Endodermal cell (in vitro differentiated cells): ENCODE measurements at regions not wholly inside any gene's neighbourhood (a gene's known extent, or its start where the extent isn't known, plus 50 kb on each side); places are given as distances from the start of the nearest gene placed in this dataset.

ENCODE experiments used
- DNase-seq: peaks from one replicate; pipeline ENCODE4 v3.0.0-alpha.2; 2017
- H3K27ac ChIP-seq: 2 replicates; pipeline ENCODE4 v1.5.1; 2013; ENCODE audit warnings: mild to moderate bottlenecking, low read depth, low read length, moderate library complexity
- H3K27me3 ChIP-seq: 2 replicates; pipeline ENCODE4 v1.6.1; 2013; ENCODE audit warnings: mild to moderate bottlenecking, low read length, moderate library complexity; ENCODE audit not compliant: insufficient read depth, control insufficient read depth, poor library complexity, severe bottlenecking
- H3K36me3 ChIP-seq: 2 replicates; pipeline ENCODE4 v1.7.0; 2013; ENCODE audit warnings: mild to moderate bottlenecking, low read length, moderate library complexity; ENCODE audit not compliant: control insufficient read depth, insufficient read depth
- H3K4me1 ChIP-seq: one replicate; pipeline ENCODE4 v1.7.0; 2013; ENCODE audit warnings: low read length; ENCODE audit not compliant: control insufficient read depth, insufficient read depth
- H3K4me3 ChIP-seq: 2 replicates; pipeline ENCODE4 v1.5.1; 2013; ENCODE audit warnings: mild to moderate bottlenecking, low read length, moderate library complexity
- H3K9ac ChIP-seq: 2 replicates; pipeline ENCODE4 v1.6.1; 2013; ENCODE audit warnings: mild to moderate bottlenecking, low read length, moderate library complexity; ENCODE audit not compliant: poor library complexity, severe bottlenecking; ENCODE audit errors: extremely low read depth
- H3K9me3 ChIP-seq: 2 replicates; pipeline ENCODE4 v1.6.1; 2013; ENCODE audit warnings: mild to moderate bottlenecking, low read length, moderate library complexity; ENCODE audit not compliant: control insufficient read depth
- H3K27ac Mint-ChIP-seq: 2 replicates; pipeline ENCODE4 v1.8.0; 2020; ENCODE audit warnings: mixed read lengths
- H3K27me3 Mint-ChIP-seq: 2 replicates; pipeline ENCODE4 v1.8.0; 2021; ENCODE audit warnings: mild to moderate bottlenecking, mixed read lengths; ENCODE audit not compliant: insufficient read depth
- H3K36me3 Mint-ChIP-seq: 2 replicates; pipeline ENCODE4 v1.8.0; 2020; ENCODE audit warnings: low read depth, mixed read lengths
- H3K4me1 Mint-ChIP-seq: 2 replicates; pipeline ENCODE4 v1.8.0; 2020; ENCODE audit warnings: mixed read lengths
- H3K4me3 Mint-ChIP-seq: 2 replicates; pipeline ENCODE4 v1.8.0; 2020; ENCODE audit warnings: mild to moderate bottlenecking, moderate library complexity, mixed read lengths
- H3K9me3 Mint-ChIP-seq: 2 replicates; pipeline ENCODE4 v1.8.0; 2020; ENCODE audit warnings: mild to moderate bottlenecking, mixed read lengths
- CTCF ChIP-seq: fragments of 200-600 bp; sonication (generic); conservative IDR thresholded peaks from 2 replicates; pipeline ENCODE4 v1.5.0; 2021; ENCODE audit warnings: antibody characterized with exemption, mild to moderate bottlenecking
- WGBS, 2 experiments: methylation state at CpG; one replicate each; pipeline versions ENCODE4 v1.1.5 to v1.1.7; 2013; ENCODE audit warnings: missing lambda C conversion rate in 2 of 2, mixed read lengths in 1 of 2; ENCODE audit not compliant: insufficient coverage in 1 of 2, insufficient read length in 1 of 2; 5-methylcytosine and 5-hydroxymethylcytosine counted together

DNA sequence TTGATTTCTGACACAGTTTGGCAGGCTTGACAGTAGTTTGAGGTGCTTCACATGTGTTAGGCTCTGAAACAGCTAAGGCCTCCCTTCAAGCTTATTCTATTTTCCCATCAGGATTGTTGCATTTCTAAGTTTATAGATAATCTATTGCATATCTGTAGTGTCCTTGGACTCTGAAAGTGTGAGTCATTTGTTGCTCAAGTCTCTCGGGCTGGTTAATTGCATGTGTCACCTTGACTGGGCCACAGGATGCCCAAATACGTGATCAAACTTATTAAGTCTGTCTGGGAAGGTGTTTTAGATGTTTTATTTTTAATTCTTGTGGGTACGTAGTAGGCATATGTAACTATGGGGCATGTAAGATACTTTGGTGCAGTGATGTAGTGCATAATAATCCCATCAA, 166.0 kb downstream of the VCY1B start:
- no peak for DNase-seq
- Mint-ChIP-seq H3K27ac (no peak overlapping the region), H3K27me3 (no peaks in the 10 kb centered on the region), H3K4me3 (no peak overlapping the region), H3K9me3 (no peaks in the 10 kb centered on the region), H3K4me1 (no peaks in the 10 kb centered on the region), H3K36me3 (no peaks in the 10 kb centered on the region)
- Histone ChIP-seq H3K4me1 (no peaks in the 10 kb centered on the region), H3K9ac (no peak overlapping the region), H3K27me3 (no peaks in the 10 kb centered on the region), H3K4me3 (no peak overlapping the region), H3K36me3 (no peaks in the 10 kb centered on the region), H3K9me3 (no peaks in the 10 kb centered on the region), H3K27ac (no peak overlapping the region)
- TF ChIP-seq CTCF = no peak
- 95% methylated on average over 3 of the region's 3 CpGs; no CpG with 5 or more reads in 1 of the 2 experiments for WGBS, 2 experiments

- no peak overlapping the region for H3K9ac ChIP-seq
- no peak for DNase-seq
- H3K9me3 Mint-ChIP-seq = no peaks in the 10 kb centered on the region
Measured at GRCh38 chrY:14231703-14232102, 175.7 kb downstream of the VCY1B start.

DNA sequence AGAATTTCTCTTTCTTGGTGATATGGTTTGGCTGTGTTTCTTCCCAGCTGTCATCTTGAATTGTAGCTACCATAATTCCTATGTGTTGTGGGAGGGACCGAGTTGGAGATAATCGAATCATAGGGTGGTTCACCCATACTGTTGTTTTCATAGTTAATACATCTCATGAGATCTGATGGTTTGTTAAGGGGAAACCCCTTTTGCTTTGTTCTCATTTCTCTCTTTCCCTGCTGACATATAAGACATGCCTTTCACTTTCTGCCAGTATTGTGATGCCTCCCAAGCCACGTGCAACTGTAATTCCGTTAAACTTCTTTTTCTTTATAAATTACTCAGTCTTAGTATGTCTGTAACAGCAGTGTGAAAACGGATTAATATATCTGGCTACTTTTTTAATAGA, 179.0 kb downstream of the VCY1B start:
- no peak overlapping the region for H3K4me3 ChIP-seq
- Mint-ChIP-seq H3K4me3 (no peak overlapping the region), H3K27me3 (no peaks in the 10 kb centered on the region), H3K27ac (no peak overlapping the region), H3K4me1 (no peaks in the 10 kb centered on the region), H3K9me3 (no peaks in the 10 kb centered on the region), H3K36me3 (no peaks in the 10 kb centered on the region)
- H3K9me3 ChIP-seq = no peaks in the 10 kb centered on the region
- H3K9ac ChIP-seq = no peak overlapping the region
- no peaks in the 10 kb centered on the region for H3K4me1 ChIP-seq
- no peaks in the 10 kb centered on the region for H3K36me3 ChIP-seq
- 60% methylated on average over 1 of the region's 5 CpGs; no CpG with 5 or more reads in 1 of the 2 experiments for WGBS, 2 experiments
- DNase-seq = no peak
- TF ChIP-seq CTCF = no peak
- no peaks in the 10 kb centered on the region for H3K27me3 ChIP-seq
- H3K27ac ChIP-seq = no peak overlapping the region

More at GRCh38 chrY:14231703-14232102, 175.7 kb downstream of the VCY1B start:
- 9 to 44% methylated on average over 4 to 8 of the region's 10 CpGs for WGBS, 2 experiments
- no peaks in the 10 kb centered on the region for H3K27me3 ChIP-seq
- H3K36me3 ChIP-seq = no peaks in the 10 kb centered on the region
- H3K4me1 Mint-ChIP-seq = no peaks in the 10 kb centered on the region
- H3K27ac Mint-ChIP-seq = no peak overlapping the region
- H3K27me3 Mint-ChIP-seq = no peaks in the 10 kb centered on the region
- no peak overlapping the region for H3K27ac ChIP-seq
- TF ChIP-seq CTCF = no peak
- no peaks in the 10 kb centered on the region for H3K36me3 Mint-ChIP-seq
- H3K9me3 ChIP-seq = no peaks in the 10 kb centered on the region
- no peak overlapping the region for H3K4me3 Mint-ChIP-seq
- H3K4me3 ChIP-seq = no peak overlapping the region
- no peaks in the 10 kb centered on the region for H3K4me1 ChIP-seq
